HepG2 (cell line): ENCODE measurements at regions not wholly inside any gene's neighbourhood (a gene's known extent, or its start where the extent isn't known, plus 50 kb on each side); places are given as distances from the start of the nearest gene placed in this dataset.
A peak's percentile ranks its signal among the peaks of the same experiment; 100 is the strongest.

ENCODE experiments used
- CSRNP1 ChIP-seq: sonication (generic); formaldehyde crosslinking; IDR thresholded peaks from 2 replicates; pipeline ENCODE4 v1.8.1; 2023; ENCODE audit warnings: mild to moderate bottlenecking, missing genetic modification reagents
- HNF4G ChIP-seq, 2 experiments: sonication (generic) in 1 of 2; formaldehyde crosslinking in 1 of 2; IDR thresholded peaks; 2 replicates each; pipeline versions ENCODE4 v1.4.0 to v1.6.1; 2011 to 2020; ENCODE audit warnings: borderline replicate concordance in 2 of 2, low read depth in 2 of 2, mild to moderate bottlenecking in 2 of 2, low read length in 1 of 2, missing genetic modification reagents in 1 of 2, moderate library complexity in 1 of 2
- MAFF ChIP-seq: IDR thresholded peaks from 2 replicates; pipeline ENCODE4 v1.6.1; 2011; ENCODE audit warnings: low read depth, low read length, improper control_type of control experiment
- NONO ChIP-seq, 2 experiments: fragments of 450-650 bp in 1 of 2; sonication (generic) in 1 of 2; formaldehyde crosslinking in 1 of 2; IDR thresholded peaks in 1 of 2; conservative IDR thresholded peaks in 1 of 2; 2 replicates each; pipeline versions ENCODE4 v1.6.1 to v1.8.0; 2017 to 2022; ENCODE audit warnings: mild to moderate bottlenecking in 1 of 2, missing genetic modification reagents in 1 of 2, moderate library complexity in 1 of 2
- TIGD3 ChIP-seq: sonication (generic); formaldehyde crosslinking; IDR thresholded peaks from 2 replicates; pipeline ENCODE4 v1.5.1; 2020; ENCODE audit warnings: mild to moderate bottlenecking, missing genetic modification reagents, borderline replicate concordance
- XBP1 ChIP-seq: sonication (generic); formaldehyde crosslinking; IDR thresholded peaks from 2 replicates; pipeline ENCODE4 v1.5.0; 2020; ENCODE audit warnings: missing genetic modification reagents
- XRCC5 ChIP-seq: fragments of 200-400 bp; formaldehyde crosslinking; optimal IDR thresholded peaks from 2 replicates; pipeline ENCODE3; 2017; ENCODE audit warnings: mild to moderate bottlenecking, low read length
- ZBTB38 ChIP-seq: sonication (generic); formaldehyde crosslinking; IDR thresholded peaks from 2 replicates; pipeline ENCODE4 v1.5.1; 2020; ENCODE audit warnings: mild to moderate bottlenecking, missing genetic modification reagents
- ZNF318 ChIP-seq: sonication (generic); formaldehyde crosslinking; IDR thresholded peaks from 2 replicates; pipeline ENCODE4 v1.4.0; 2020; ENCODE audit warnings: mild to moderate bottlenecking, missing genetic modification reagents
- ZNF350 ChIP-seq: sonication (generic); formaldehyde crosslinking; IDR thresholded peaks from 2 replicates; pipeline ENCODE4 v1.4.0; 2020; ENCODE audit warnings: mild to moderate bottlenecking, low read depth, missing genetic modification reagents, borderline replicate concordance
- ZNF691 ChIP-seq: sonication (generic); formaldehyde crosslinking; IDR thresholded peaks from 2 replicates; pipeline ENCODE4 v1.4.0; 2020; ENCODE audit warnings: missing genetic modification reagents, low read depth, mild to moderate bottlenecking, borderline replicate concordance
- ZNF883 ChIP-seq: sonication (generic); formaldehyde crosslinking; IDR thresholded peaks from 2 replicates; pipeline ENCODE4 v1.5.1; 2020; ENCODE audit warnings: mild to moderate bottlenecking, missing genetic modification reagents; ENCODE audit errors: not compliant biosample characterization
- ZSCAN5A ChIP-seq: sonication (generic); formaldehyde crosslinking; IDR thresholded peaks from 2 replicates; pipeline ENCODE4 v1.8.0; 2022; ENCODE audit warnings: mild to moderate bottlenecking, missing genetic modification reagents, borderline replicate concordance

- TF ChIP-seq ZSCAN5A (CRISPR knock-in tag), result no peak
- TF ChIP-seq NONO (IDR thresholded peaks at IDR 0.05), result no peak
- TF ChIP-seq NONO (CRISPR knock-in tag; conservative IDR thresholded peaks at IDR 0.05), result peak; percentile 12; the same call in 1 of the 2 replicates
- TF ChIP-seq ZNF318, result peak; percentile 10; the same call in 1 of the 2 replicates
- no peak for TF ChIP-seq ZBTB38 (CRISPR knock-in tag)
- TF ChIP-seq XRCC5, result peak; percentile 34
- 0 out of 2 replicates have a peak, but pooled peaks have one; percentile 41 for TF ChIP-seq HNF4G (IDR thresholded peaks at IDR 0.05; ENCODE audit: borderline replicate concordance, low read depth, low read length)
- no peak for TF ChIP-seq HNF4G (CRISPR knock-in tag; IDR thresholded peaks at IDR 0.05; ENCODE audit: borderline replicate concordance, low read depth)
- no peak for TF ChIP-seq TIGD3 (CRISPR knock-in tag)
- TF ChIP-seq CSRNP1, result peak; percentile 28; the same call in 1 of the 2 replicates
- no peak for TF ChIP-seq XBP1 (CRISPR knock-in tag)
- peak; percentile 54; the same call in 1 of the 2 replicates for TF ChIP-seq ZNF350 (CRISPR knock-in tag)
- TF ChIP-seq ZNF691 (CRISPR knock-in tag), result peak; percentile 75
- TF ChIP-seq MAFF, result peak; percentile 79
- TF ChIP-seq ZNF883 (CRISPR knock-in tag), result no peak
These were observed 206.7 kb upstream of the RFC3 start (continued) for GRCh38 chr13:33611121-33611805.
